ENCODE measurements at regions not wholly inside any gene's neighbourhood (a gene's known extent, or its start where the extent isn't known, plus 50 kb on each side); places are given as distances from the start of the nearest gene placed in this dataset.

GRCh38 chr7:109059089-109059488, 489.4 kb downstream of the DNAJB9 start:
- H3K9ac ChIP-seq (ENCODE audit: insufficient read depth in 1 of 2, low read length in 2 of 2), result no peak overlapping the region
- 90 to 100% methylated on average over 1 of the region's 1 CpG for WGBS, 2 donors

GRCh38 chr7:109062798-109063197, 493.1 kb downstream of the DNAJB9 start:
- WGBS, 2 donors, result 83 to 85% methylated on average over 4 of the region's 4 CpGs
- H3K9me3 ChIP-seq (ENCODE audit: control insufficient read depth in 4 of 4, insufficient read depth in 3 of 4, low read length in 3 of 4), result no peaks in the 10 kb centered on the region
- no peaks in the 10 kb centered on the region for H3K4me1 ChIP-seq (ENCODE audit: control insufficient read depth in 5 of 5, insufficient read depth in 5 of 5, low read length in 5 of 5)
- no peak for ATAC-seq (ENCODE audit: insufficient read depth, low FRiP score)
- no peak for TF ChIP-seq CTCF (IDR thresholded peaks at IDR 0.05; ENCODE audit: control extremely low read depth, extremely low read depth)
- no peaks in the 10 kb centered on the region for H3K27me3 ChIP-seq (ENCODE audit: control insufficient read depth in 3 of 3, insufficient read depth in 3 of 3, low read length in 2 of 3)
- no peak overlapping the region for H3K27ac ChIP-seq (ENCODE audit: low read depth in 1 of 2, low read length in 1 of 2)
- no peak for DNase-seq
- no peaks in the 10 kb centered on the region for H3K36me3 ChIP-seq (ENCODE audit: control insufficient read depth in 4 of 4, insufficient read depth in 4 of 4, low read length in 4 of 4)
- no peak overlapping the region for H3K9ac ChIP-seq (ENCODE audit: insufficient read depth in 1 of 2, low read length in 2 of 2)
- no peak overlapping the region for H3K4me3 ChIP-seq

More at GRCh38 chr7:109059089-109059488, 489.4 kb downstream of the DNAJB9 start:
- no peak for DNase-seq
- Histone ChIP-seq H3K36me3 (ENCODE audit: control insufficient read depth in 4 of 4, insufficient read depth in 4 of 4, low read length in 4 of 4) (no peaks in the 10 kb centered on the region), H3K27me3 (ENCODE audit: control insufficient read depth in 3 of 3, insufficient read depth in 3 of 3, low read length in 2 of 3) (no peaks in the 10 kb centered on the region), H3K27ac (ENCODE audit: low read depth in 1 of 2, low read length in 1 of 2) (no peak overlapping the region), H3K9me3 (ENCODE audit: control insufficient read depth in 4 of 4, insufficient read depth in 3 of 4, low read length in 3 of 4) (no peaks in the 10 kb centered on the region), H3K4me3 (no peak overlapping the region), H3K4me1 (ENCODE audit: control insufficient read depth in 5 of 5, insufficient read depth in 5 of 5, low read length in 5 of 5) (no peaks in the 10 kb centered on the region)
- no peak for ATAC-seq (ENCODE audit: insufficient read depth, low FRiP score)
- TF ChIP-seq CTCF (IDR thresholded peaks at IDR 0.05; ENCODE audit: control extremely low read depth, extremely low read depth), result no peak

GRCh38 chr7:109073543-109073942, 503.9 kb downstream of the DNAJB9 start:
- Histone ChIP-seq H3K27ac (ENCODE audit: low read depth in 1 of 2, low read length in 1 of 2) (no peak overlapping the region), H3K9me3 (ENCODE audit: control insufficient read depth in 4 of 4, insufficient read depth in 3 of 4, low read length in 3 of 4) (peaks cover 0 to 3% (median 0%) of the 10 kb centered on the region in 4 donors), H3K27me3 (ENCODE audit: control insufficient read depth in 3 of 3, insufficient read depth in 3 of 3, low read length in 2 of 3) (no peaks in the 10 kb centered on the region), H3K9ac (ENCODE audit: insufficient read depth in 1 of 2, low read length in 2 of 2) (no peak overlapping the region), H3K4me3 (no peak overlapping the region), H3K36me3 (ENCODE audit: control insufficient read depth in 4 of 4, insufficient read depth in 4 of 4, low read length in 4 of 4) (no peaks in the 10 kb centered on the region), H3K4me1 (ENCODE audit: control insufficient read depth in 5 of 5, insufficient read depth in 5 of 5, low read length in 5 of 5) (no peaks in the 10 kb centered on the region)
- DNase-seq (no peak), ATAC-seq (ENCODE audit: insufficient read depth, low FRiP score) (no peak)
- 92 to 94% methylated on average over 3 of the region's 3 CpGs for WGBS, 2 donors
- TF ChIP-seq CTCF (IDR thresholded peaks at IDR 0.05; ENCODE audit: control extremely low read depth, extremely low read depth), result no peak

GRCh38 chr7:109076396-109076972, 506.8 kb downstream of the DNAJB9 start:
- ATAC-seq (ENCODE audit: insufficient read depth, low FRiP score), result no peak

More at GRCh38 chr7:109076396-109076972, 506.8 kb downstream of the DNAJB9 start:
- H3K4me3 ChIP-seq, result no peak overlapping the region
- 70 to 72% methylated on average over 2 of the region's 2 CpGs for WGBS, 2 donors
- no peak overlapping the region for H3K9ac ChIP-seq (ENCODE audit: insufficient read depth in 1 of 2, low read length in 2 of 2)
- no peaks in the 10 kb centered on the region for H3K9me3 ChIP-seq (ENCODE audit: control insufficient read depth in 4 of 4, insufficient read depth in 3 of 4, low read length in 3 of 4)
- no peak overlapping the region for H3K27ac ChIP-seq (ENCODE audit: low read depth in 1 of 2, low read length in 1 of 2)
- H3K27me3 ChIP-seq (ENCODE audit: control insufficient read depth in 3 of 3, insufficient read depth in 3 of 3, low read length in 2 of 3), result no peaks in the 10 kb centered on the region
- no peaks in the 10 kb centered on the region for H3K36me3 ChIP-seq (ENCODE audit: control insufficient read depth in 4 of 4, insufficient read depth in 4 of 4, low read length in 4 of 4)
- H3K4me1 ChIP-seq (ENCODE audit: control insufficient read depth in 5 of 5, insufficient read depth in 5 of 5, low read length in 5 of 5), result no peaks in the 10 kb centered on the region
- DNase-seq, result no peak
- no peak for TF ChIP-seq CTCF (IDR thresholded peaks at IDR 0.05; ENCODE audit: control extremely low read depth, extremely low read depth)
